HG03521 (cell line): ENCODE measurements at regions not wholly inside any gene's neighbourhood (a gene's known extent, or its start where the extent isn't known, plus 50 kb on each side); places are given as distances from the start of the nearest gene placed in this dataset.

ENCODE experiments used
- ATAC-seq: cut with Tn5 transposase; IDR thresholded peaks from one replicate; pipeline ENCODE4 v1.9.1; 2021; ENCODE audit warnings: mild to moderate bottlenecking, moderate library complexity; ENCODE audit not compliant: unreplicated experiment

- ATAC-seq, result no peak
Measured at GRCh38 chr4:58561170-58561569, 1451.0 kb upstream of the IGFBP7 start.

GRCh38 chr4:58560736-58561135 lies 1450.6 kb upstream of the IGFBP7 start:
- no peak for ATAC-seq

- ATAC-seq, result no peak
Measured at GRCh38 chr4:58553679-58554078, 1443.5 kb upstream of the IGFBP7 start.

GRCh38 chr4:58553031-58553430 lies 1442.8 kb upstream of the IGFBP7 start:
- ATAC-seq, result no peak

GRCh38 chr4:58551676-58552075 lies 1441.5 kb upstream of the IGFBP7 start:
- no peak for ATAC-seq

- no peak for ATAC-seq
Measured at GRCh38 chr4:58543465-58543864, 1433.3 kb upstream of the IGFBP7 start.

GRCh38 chr4:58541926-58542325 lies 1431.7 kb upstream of the IGFBP7 start:
- no peak for ATAC-seq

- ATAC-seq, result no peak
Measured at GRCh38 chr4:58522765-58523382, 1412.7 kb upstream of the IGFBP7 start.

GRCh38 chr4:58515226-58515625 lies 1405.0 kb upstream of the IGFBP7 start:
- ATAC-seq, result no peak

- ATAC-seq, result no peak
Measured at GRCh38 chr4:58514299-58514698, 1404.1 kb upstream of the IGFBP7 start.

- ATAC-seq, result no peak
Measured at GRCh38 chr4:58510652-58511051, 1400.5 kb upstream of the IGFBP7 start.

- no peak for ATAC-seq
Measured at GRCh38 chr4:58507079-58507478, 1396.9 kb upstream of the IGFBP7 start.

GRCh38 chr4:58502839-58503238 lies 1392.7 kb upstream of the IGFBP7 start:
- no peak for ATAC-seq

GRCh38 chr4:58499182-58499581 lies 1389.0 kb upstream of the IGFBP7 start:
- ATAC-seq, result no peak

GRCh38 chr4:58491620-58492019 lies 1381.4 kb upstream of the IGFBP7 start:
- ATAC-seq, result no peak

GRCh38 chr4:58477950-58478349 lies 1367.8 kb upstream of the IGFBP7 start:
- no peak for ATAC-seq

GRCh38 chr4:58477513-58477912 lies 1367.3 kb upstream of the IGFBP7 start:
- no peak for ATAC-seq

GRCh38 chr4:58475097-58475496 lies 1364.9 kb upstream of the IGFBP7 start:
- ATAC-seq, result no peak

- ATAC-seq, result no peak
Measured at GRCh38 chr4:58465031-58465430, 1354.8 kb upstream of the IGFBP7 start.

GRCh38 chr4:58456727-58457384 lies 1346.7 kb upstream of the IGFBP7 start:
- no peak for ATAC-seq

GRCh38 chr4:58453956-58454355 lies 1343.8 kb upstream of the IGFBP7 start:
- no peak for ATAC-seq

- no peak for ATAC-seq
Measured at GRCh38 chr4:58451707-58452106, 1341.5 kb upstream of the IGFBP7 start.

GRCh38 chr4:58435871-58436270 lies 1325.7 kb upstream of the IGFBP7 start:
- ATAC-seq, result no peak
